SK-N-SH (cell line): ENCODE measurements at regions not wholly inside any gene's neighbourhood (a gene's known extent, or its start where the extent isn't known, plus 50 kb on each side); places are given as distances from the start of the nearest gene placed in this dataset.

Experiments used
- CTCF ChIA-PET: fragments of 300-600, 350-600 bp; formaldehyde crosslinking; extraction: SDS; loops from one replicate; lab custom pipeline; 2021; lab: Yijun Ruan, JAX
- POLR2A ChIA-PET: fragments of 350-600 bp; sonication (Branson Sonifier 250); formaldehyde crosslinking; extraction: SDS; loops from one replicate; lab custom pipeline; 2020; ENCODE audit warnings: antibody characterized with exemption, inconsistent platforms; lab: Yijun Ruan, JAX
- DNase-seq: peaks from one replicate; pipeline ENCODE4 v3.0.0; 2012
- H2AFZ ChIP-seq: fragments of 200-600 bp; sonication (generic); 2 replicates; pipeline ENCODE4 v1.8.1; 2016; ENCODE audit warnings: antibody characterized with exemption, mild to moderate bottlenecking, low read depth
- H3F3A ChIP-seq: fragments of 200-600 bp; sonication (generic); replicated peaks from 2 replicates; pipeline ENCODE3; 2016; ENCODE audit warnings: antibody characterized with exemption, mild to moderate bottlenecking; ENCODE audit not compliant: insufficient read depth
- H3K27ac ChIP-seq, 2 experiments: fragments of 200-500 bp in 1 of 2; fragments of 200-600 bp in 1 of 2; sonication (Bioruptor generic) in 1 of 2; sonication (generic), shearing (Covaris generic) in 1 of 2; 2 replicates each; pipeline versions ENCODE4 v1.5.1 to v1.6.1; 2014 to 2016; ENCODE audit warnings: low read depth in 2 of 2, inconsistent platforms in 1 of 2, low read length in 1 of 2, mild to moderate bottlenecking in 1 of 2, mixed read lengths in 1 of 2
- H3K27me3 ChIP-seq: fragments of 200-600 bp; sonication (generic), shearing (Covaris generic); 2 replicates; pipeline ENCODE4 v1.6.1; 2016; ENCODE audit warnings: mixed run types; ENCODE audit not compliant: insufficient read depth
- H3K36me3 ChIP-seq, 2 experiments: fragments of 200-500 bp in 1 of 2; fragments of 200-600 bp in 1 of 2; sonication (Bioruptor generic) in 1 of 2; sonication (generic) in 1 of 2; replicated peaks in 1 of 2; 2 replicates each; pipeline versions ENCODE3 to v1.5.1; 2014 to 2016; ENCODE audit warnings: low read length in 1 of 2, mild to moderate bottlenecking in 1 of 2; ENCODE audit not compliant: insufficient read depth in 2 of 2, control insufficient read depth in 1 of 2
- H3K4me1 ChIP-seq, 2 experiments: fragments of 200-500 bp in 1 of 2; fragments of 200-600 bp in 1 of 2; sonication (Bioruptor generic) in 1 of 2; sonication (generic), shearing (Covaris generic) in 1 of 2; 2 replicates each; pipeline versions ENCODE4 v1.5.1 to v1.6.1; 2014 to 2016; ENCODE audit warnings: low read depth in 1 of 2, low read length in 1 of 2, mixed run types in 1 of 2; ENCODE audit not compliant: insufficient read depth in 2 of 2, control insufficient read depth in 1 of 2
- H3K4me2 ChIP-seq: fragments of 200-600 bp; sonication (generic), shearing (Covaris generic); 2 replicates; pipeline ENCODE4 v1.6.1; 2017; ENCODE audit warnings: mixed run types
- H3K4me3 ChIP-seq, 2 experiments: fragments of 200-500 bp in 1 of 2; fragments of 200-600 bp in 1 of 2; sonication (Bioruptor generic) in 1 of 2; sonication (generic), shearing (Covaris generic) in 1 of 2; 2 replicates each; pipeline versions ENCODE4 v1.5.1 to v1.8.1; 2014 to 2016; ENCODE audit warnings: low read depth in 2 of 2, inconsistent platforms in 1 of 2, low read length in 1 of 2, mild to moderate bottlenecking in 1 of 2, mixed read lengths in 1 of 2, moderate library complexity in 1 of 2
- H3K79me2 ChIP-seq: fragments of 200-600 bp; sonication (generic); 2 replicates; pipeline ENCODE4 v1.8.1; 2017; ENCODE audit warnings: mild to moderate bottlenecking; ENCODE audit not compliant: insufficient read depth
- H3K9ac ChIP-seq: fragments of 200-600 bp; sonication (generic); 2 replicates; pipeline ENCODE4 v1.6.1; 2017; ENCODE audit warnings: mixed run types
- H3K9me2 ChIP-seq: fragments of 200-600 bp; sonication (generic); 2 replicates; pipeline ENCODE4 v1.6.1; 2017; ENCODE audit warnings: mixed run types
- H3K9me3 ChIP-seq: fragments of 200-600 bp; sonication (generic); 2 replicates; pipeline ENCODE4 v1.6.1; 2017; ENCODE audit warnings: mixed run types, mild to moderate bottlenecking, moderate library complexity
- H4K20me1 ChIP-seq: fragments of 200-600 bp; sonication (generic); 2 replicates; pipeline ENCODE4 v1.6.1; 2017; ENCODE audit warnings: mild to moderate bottlenecking, mixed run types; ENCODE audit not compliant: insufficient read depth
- CHD2 ChIP-seq: fragments of 150-350 bp; IDR thresholded peaks from 2 replicates; pipeline ENCODE4 v1.6.1; 2018; ENCODE audit warnings: low read length; ENCODE audit not compliant: partially characterized antibody
- ELF1 ChIP-seq: IDR thresholded peaks from 2 replicates; pipeline ENCODE4 v1.4.0; 2012
- EZH2phosphoT487 ChIP-seq: fragments of 200-600 bp; sonication (generic); IDR thresholded peaks from 2 replicates; pipeline ENCODE4 v1.6.1; 2017; ENCODE audit warnings: low read depth, mixed run types, mild to moderate bottlenecking, antibody characterized with exemption, moderate library complexity, borderline replicate concordance
- FOXJ3 ChIP-seq: sonication (generic); formaldehyde crosslinking; IDR thresholded peaks from 2 replicates; pipeline ENCODE4 v1.5.1; 2020; ENCODE audit warnings: mild to moderate bottlenecking, missing genetic modification reagents
- GATA2 ChIP-seq: sonication (generic); formaldehyde crosslinking; IDR thresholded peaks from 2 replicates; pipeline ENCODE4 v1.5.0; 2020; ENCODE audit warnings: mild to moderate bottlenecking, missing genetic modification reagents
- IRF3 ChIP-seq: fragments of 150-350 bp; IDR thresholded peaks from 2 replicates; pipeline ENCODE4 v1.6.1; 2016; ENCODE audit warnings: mild to moderate bottlenecking, low read depth, low read length
- JUND ChIP-seq: IDR thresholded peaks from 2 replicates; pipeline ENCODE4 v1.4.0; 2012
- MAX ChIP-seq: IDR thresholded peaks from 2 replicates; pipeline ENCODE4 v1.4.0; 2012; ENCODE audit warnings: low read depth
- MEF2A ChIP-seq: IDR thresholded peaks from 2 replicates; pipeline ENCODE4 v1.4.0; 2012; ENCODE audit warnings: low read depth, borderline replicate concordance
- MXI1 ChIP-seq: IDR thresholded peaks from 2 replicates; pipeline ENCODE4 v1.6.1; 2012; ENCODE audit warnings: mild to moderate bottlenecking, low read depth, low read length, improper control_type of control experiment
- PBX3 ChIP-seq: IDR thresholded peaks from 2 replicates; pipeline ENCODE4; 2012
- RAD21 ChIP-seq: IDR thresholded peaks from 2 replicates; pipeline ENCODE4 v1.6.1; 2012; ENCODE audit warnings: mild to moderate bottlenecking, low read length
- REST ChIP-seq: IDR thresholded peaks from 2 replicates; pipeline ENCODE4 v1.6.1; 2012; ENCODE audit warnings: mild to moderate bottlenecking, low read depth, low read length, moderate library complexity
- RFX5 ChIP-seq: IDR thresholded peaks from 2 replicates; pipeline ENCODE4 v1.6.1; 2012; ENCODE audit warnings: mild to moderate bottlenecking, improper control_type of control experiment, low read length
- RXRA ChIP-seq: IDR thresholded peaks from 2 replicates; pipeline ENCODE4 v1.4.0; 2012; ENCODE audit warnings: low read depth, mild to moderate bottlenecking, borderline replicate concordance
- SIN3A ChIP-seq: IDR thresholded peaks from 2 replicates; pipeline ENCODE4 v1.6.1; 2012; ENCODE audit warnings: low read depth, mild to moderate bottlenecking, low read length, moderate library complexity, borderline replicate concordance
- SMC3 ChIP-seq: IDR thresholded peaks from 2 replicates; pipeline ENCODE4 v1.6.1; 2012; ENCODE audit warnings: low read depth, low read length, improper control_type of control experiment
- TAF1 ChIP-seq: IDR thresholded peaks from 2 replicates; pipeline ENCODE4 v1.6.1; 2012; ENCODE audit warnings: low read depth, mild to moderate bottlenecking, low read length, moderate library complexity, borderline replicate concordance
- TCF12 ChIP-seq: IDR thresholded peaks from 2 replicates; pipeline ENCODE4 v1.4.0; 2012
- TEAD4 ChIP-seq: IDR thresholded peaks from 2 replicates; pipeline ENCODE4 v1.4.0; 2012; ENCODE audit warnings: mild to moderate bottlenecking, borderline replicate concordance; ENCODE audit not compliant: insufficient read depth
- USF1 ChIP-seq: IDR thresholded peaks from 2 replicates; pipeline ENCODE4 v1.4.0; 2012; ENCODE audit warnings: low read depth, borderline replicate concordance
- YY1 ChIP-seq: IDR thresholded peaks from 2 replicates; pipeline ENCODE4 v1.4.0; 2012; ENCODE audit warnings: low read depth, mild to moderate bottlenecking
- WGBS: methylation state at CpG from one replicate; pipeline ENCODE4 v1.1.6; 2017; ENCODE audit warnings: low lambda C conversion rate; 5-methylcytosine and 5-hydroxymethylcytosine counted together

GRCh38 chr2:59008950-59009349 is 767.8 kb upstream of the FANCL start:
- H3K27me3 ChIP-seq: no peaks in the 10 kb centered on the region
- H3K9ac ChIP-seq: no peak overlapping the region
- H3K36me3 ChIP-seq: no peaks in the 10 kb centered on the region
- H3K79me2 ChIP-seq: no peaks in the 10 kb centered on the region
- no peak for DNase-seq
- no peak overlapping the region for H3K27ac ChIP-seq
- ChIA-PET POLR2A (no interaction called here), CTCF (interaction anchor here (2.2 kb wide), 1 partner anchor 16 kb away, joined by 9 read pairs; no protein-coding TSS in a partner anchor)
- H3K9me2 ChIP-seq: no peaks in the 10 kb centered on the region
- H3K4me2 ChIP-seq: no peak overlapping the region
- H3F3A ChIP-seq: no peaks in the 10 kb centered on the region
- H4K20me1 ChIP-seq: no peaks in the 10 kb centered on the region
- no peak overlapping the region for H3K4me3 ChIP-seq
- H3K4me1 ChIP-seq: no peaks in the 10 kb centered on the region
- no peak for TF ChIP-seq MAX
- TF ChIP-seq USF1: no peak
- no peak for TF ChIP-seq ELF1
- no peak for TF ChIP-seq TEAD4
- TF ChIP-seq RXRA: no peak
- no peak for TF ChIP-seq GATA2 (CRISPR knock-in tag)
- TF ChIP-seq MEF2A: no peak
- no peak for TF ChIP-seq FOXJ3
- TF ChIP-seq RAD21: no peak
- TF ChIP-seq EZH2phosphoT487: no peak
- no peak for TF ChIP-seq SMC3
- no peak for TF ChIP-seq CHD2
- TF ChIP-seq MXI1: no peak
- no peak for TF ChIP-seq JUND
- TF ChIP-seq IRF3: no peak
- no peak for TF ChIP-seq SIN3A
- TF ChIP-seq RFX5: no peak
- TF ChIP-seq TCF12: no peak
- no peak for TF ChIP-seq YY1
- TF ChIP-seq, all 33 proteins: peak for 0
- H3K9me3 ChIP-seq: no peaks in the 10 kb centered on the region
- no peak overlapping the region for H2AFZ ChIP-seq

- no peaks in the 10 kb centered on the region for H3K36me3 ChIP-seq
- H2AFZ ChIP-seq: no peak overlapping the region
- H3K9me2 ChIP-seq: no peaks in the 10 kb centered on the region
- 39% methylated on average over 5 of the region's 5 CpGs for WGBS
- H3K27me3 ChIP-seq: no peaks in the 10 kb centered on the region
- ChIA-PET CTCF (interaction anchor here (1.9 kb wide), 1 partner anchor 17 kb away, joined by 4 read pairs; no protein-coding TSS in a partner anchor), POLR2A (no interaction called here)
- no peaks in the 10 kb centered on the region for H3K4me1 ChIP-seq
- no peaks in the 10 kb centered on the region for H3K79me2 ChIP-seq
- H3F3A ChIP-seq: no peaks in the 10 kb centered on the region
- no peak overlapping the region for H3K9ac ChIP-seq
- no peak overlapping the region for H3K4me2 ChIP-seq
- no peak for DNase-seq
- no peaks in the 10 kb centered on the region for H4K20me1 ChIP-seq
- no peaks in the 10 kb centered on the region for H3K9me3 ChIP-seq
- no peak overlapping the region for H3K27ac ChIP-seq
- H3K4me3 ChIP-seq: no peak overlapping the region
- TF ChIP-seq REST (no peak), PBX3 (no peak), TAF1 (no peak), YY1 (no peak), MXI1 (no peak), TCF12 (no peak), CHD2 (no peak)
These were observed 764.9 kb upstream of the FANCL start for GRCh38 chr2:59005836-59006615.
